HL-60 (cell line): ENCODE measurements at regions not wholly inside any gene's neighbourhood (a gene's known extent, or its start where the extent isn't known, plus 50 kb on each side); places are given as distances from the start of the nearest gene placed in this dataset.

Source experiments
- DNase-seq, 2 experiments: peaks; one replicate each; pipeline ENCODE4 v3.0.0-alpha.2; 2010 to 2020; ENCODE audit warnings: low read depth in 1 of 2, low spot score in 1 of 2
- H3K27ac ChIP-seq: fragments of 250-450 bp; sonication (Bioruptor Pico); replicated peaks from 2 replicates; pipeline ENCODE4 v1.5.1; 2020; ENCODE audit warnings: mild to moderate bottlenecking, moderate library complexity
- H3K27me3 ChIP-seq: fragments of 250-450 bp; sonication (Bioruptor Pico); 2 replicates; pipeline ENCODE4 v1.5.1; 2021; ENCODE audit warnings: mild to moderate bottlenecking, moderate library complexity; ENCODE audit not compliant: insufficient read depth, poor library complexity, severe bottlenecking
- H3K4me3 ChIP-seq: replicated peaks from 2 replicates; pipeline ENCODE4 v1.5.1; 2011; ENCODE audit warnings: mild to moderate bottlenecking, control low read depth, low read length; ENCODE audit not compliant: insufficient read depth
- GABPA ChIP-seq: IDR thresholded peaks from 2 replicates; pipeline ENCODE4 v1.6.1; 2012; ENCODE audit warnings: low read depth
- POLR2AphosphoS5 ChIP-seq: IDR thresholded peaks from 2 replicates; pipeline ENCODE4 v1.6.1; 2012; ENCODE audit warnings: low read depth
- SPI1 ChIP-seq: IDR thresholded peaks from 2 replicates; pipeline ENCODE4 v1.6.1; 2012; ENCODE audit warnings: low read depth, mild to moderate bottlenecking, borderline replicate concordance
- TF ChIP-seq, protein P1 (sequence below): IDR thresholded peaks from one replicate; pipeline ENCODE4 v1.5.1; 2011; ENCODE audit warnings: low read length, control low read depth, inconsistent platforms; ENCODE audit not compliant: insufficient read depth
- TF ChIP-seq, protein P2 (sequence below): IDR thresholded peaks from 2 replicates; pipeline ENCODE4 v1.6.1; 2012; ENCODE audit warnings: low read depth; ENCODE audit not compliant: insufficient replicate concordance

DNA sequence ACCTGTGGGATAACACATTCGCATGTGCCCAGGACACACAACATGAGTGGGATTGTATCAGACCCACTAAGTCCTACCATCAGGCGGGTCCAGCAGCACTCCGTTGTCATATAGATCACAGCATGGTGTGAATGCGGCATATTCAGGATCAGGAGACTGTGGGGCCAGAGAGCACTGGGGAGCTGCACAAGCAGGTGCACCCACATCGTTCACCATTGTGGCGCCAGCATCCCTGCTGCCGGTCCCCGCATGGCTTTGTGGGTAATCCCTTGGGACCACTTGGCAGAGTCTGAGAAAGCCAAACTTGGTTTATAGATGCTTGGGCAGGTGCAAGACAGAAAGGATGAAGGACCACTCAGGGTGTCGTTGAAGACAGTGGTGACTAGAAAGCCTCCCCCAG lies 201.6 kb upstream of the B3GAT1 start:
- Histone ChIP-seq H3K4me3 (no peak overlapping the region), H3K27me3 (no peaks in the 10 kb centered on the region), H3K27ac (no peak overlapping the region)
- no peak for DNase-seq
- TF ChIP-seq SPI1: no peak
- TF ChIP-seq GABPA: no peak
- TF ChIP-seq POLR2AphosphoS5: no peak
- TF ChIP-seq, protein P1, sequence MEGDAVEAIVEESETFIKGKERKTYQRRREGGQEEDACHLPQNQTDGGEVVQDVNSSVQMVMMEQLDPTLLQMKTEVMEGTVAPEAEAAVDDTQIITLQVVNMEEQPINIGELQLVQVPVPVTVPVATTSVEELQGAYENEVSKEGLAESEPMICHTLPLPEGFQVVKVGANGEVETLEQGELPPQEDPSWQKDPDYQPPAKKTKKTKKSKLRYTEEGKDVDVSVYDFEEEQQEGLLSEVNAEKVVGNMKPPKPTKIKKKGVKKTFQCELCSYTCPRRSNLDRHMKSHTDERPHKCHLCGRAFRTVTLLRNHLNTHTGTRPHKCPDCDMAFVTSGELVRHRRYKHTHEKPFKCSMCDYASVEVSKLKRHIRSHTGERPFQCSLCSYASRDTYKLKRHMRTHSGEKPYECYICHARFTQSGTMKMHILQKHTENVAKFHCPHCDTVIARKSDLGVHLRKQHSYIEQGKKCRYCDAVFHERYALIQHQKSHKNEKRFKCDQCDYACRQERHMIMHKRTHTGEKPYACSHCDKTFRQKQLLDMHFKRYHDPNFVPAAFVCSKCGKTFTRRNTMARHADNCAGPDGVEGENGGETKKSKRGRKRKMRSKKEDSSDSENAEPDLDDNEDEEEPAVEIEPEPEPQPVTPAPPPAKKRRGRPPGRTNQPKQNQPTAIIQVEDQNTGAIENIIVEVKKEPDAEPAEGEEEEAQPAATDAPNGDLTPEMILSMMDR: no peak
- TF ChIP-seq, protein P2, sequence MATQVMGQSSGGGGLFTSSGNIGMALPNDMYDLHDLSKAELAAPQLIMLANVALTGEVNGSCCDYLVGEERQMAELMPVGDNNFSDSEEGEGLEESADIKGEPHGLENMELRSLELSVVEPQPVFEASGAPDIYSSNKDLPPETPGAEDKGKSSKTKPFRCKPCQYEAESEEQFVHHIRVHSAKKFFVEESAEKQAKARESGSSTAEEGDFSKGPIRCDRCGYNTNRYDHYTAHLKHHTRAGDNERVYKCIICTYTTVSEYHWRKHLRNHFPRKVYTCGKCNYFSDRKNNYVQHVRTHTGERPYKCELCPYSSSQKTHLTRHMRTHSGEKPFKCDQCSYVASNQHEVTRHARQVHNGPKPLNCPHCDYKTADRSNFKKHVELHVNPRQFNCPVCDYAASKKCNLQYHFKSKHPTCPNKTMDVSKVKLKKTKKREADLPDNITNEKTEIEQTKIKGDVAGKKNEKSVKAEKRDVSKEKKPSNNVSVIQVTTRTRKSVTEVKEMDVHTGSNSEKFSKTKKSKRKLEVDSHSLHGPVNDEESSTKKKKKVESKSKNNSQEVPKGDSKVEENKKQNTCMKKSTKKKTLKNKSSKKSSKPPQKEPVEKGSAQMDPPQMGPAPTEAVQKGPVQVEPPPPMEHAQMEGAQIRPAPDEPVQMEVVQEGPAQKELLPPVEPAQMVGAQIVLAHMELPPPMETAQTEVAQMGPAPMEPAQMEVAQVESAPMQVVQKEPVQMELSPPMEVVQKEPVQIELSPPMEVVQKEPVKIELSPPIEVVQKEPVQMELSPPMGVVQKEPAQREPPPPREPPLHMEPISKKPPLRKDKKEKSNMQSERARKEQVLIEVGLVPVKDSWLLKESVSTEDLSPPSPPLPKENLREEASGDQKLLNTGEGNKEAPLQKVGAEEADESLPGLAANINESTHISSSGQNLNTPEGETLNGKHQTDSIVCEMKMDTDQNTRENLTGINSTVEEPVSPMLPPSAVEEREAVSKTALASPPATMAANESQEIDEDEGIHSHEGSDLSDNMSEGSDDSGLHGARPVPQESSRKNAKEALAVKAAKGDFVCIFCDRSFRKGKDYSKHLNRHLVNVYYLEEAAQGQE: no peak

DNA sequence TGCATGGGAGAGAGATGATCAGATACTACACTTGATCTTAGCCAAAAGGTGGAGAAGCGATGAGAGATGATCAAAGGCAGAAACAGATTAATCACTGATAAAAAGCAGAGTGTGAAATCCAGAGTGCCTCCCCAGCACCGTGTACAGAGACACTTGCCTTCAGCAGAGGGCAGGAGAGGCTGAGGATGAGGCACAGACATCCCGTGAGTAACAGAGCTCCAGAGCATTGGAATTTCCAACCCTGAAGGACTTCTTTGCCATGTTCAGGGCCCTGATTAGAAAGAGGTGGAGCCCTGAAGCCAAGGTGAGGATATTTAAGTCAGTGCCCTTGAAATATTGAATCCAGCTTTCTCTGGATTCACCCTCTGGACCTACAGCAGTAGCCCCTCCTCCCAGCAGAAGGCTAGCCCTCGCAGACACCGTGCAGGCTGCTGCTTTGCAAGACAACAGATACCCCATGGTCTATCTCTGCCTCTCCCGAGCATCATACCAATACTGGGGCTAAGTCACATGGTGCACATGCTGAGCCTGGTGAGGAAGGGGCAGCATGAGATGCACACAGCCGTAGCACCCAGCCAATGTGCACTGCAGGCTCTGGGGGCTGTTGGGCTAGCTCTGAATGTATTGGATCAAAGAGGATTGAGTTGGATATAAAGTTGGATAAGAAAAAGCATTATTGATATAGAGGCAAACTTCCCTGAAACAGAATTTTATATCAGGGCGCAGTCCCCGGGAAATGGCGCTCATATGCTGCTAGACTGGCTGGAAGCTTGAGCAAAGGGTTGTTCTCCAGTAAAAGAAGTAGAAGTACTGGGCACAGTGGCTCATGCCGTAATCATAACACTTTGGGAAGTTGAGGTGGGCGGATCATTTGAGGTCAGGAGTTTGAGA lies 200.3 kb upstream of the B3GAT1 start:
- no peak for TF ChIP-seq POLR2AphosphoS5
- TF ChIP-seq SPI1: no peak
- TF ChIP-seq, protein P2: no peak
- no peak for TF ChIP-seq GABPA
- TF ChIP-seq, protein P1: no peak
- DNase-seq: no peak
- no peak overlapping the region for H3K27ac ChIP-seq
- no peaks in the 10 kb centered on the region for H3K27me3 ChIP-seq
- no peak overlapping the region for H3K4me3 ChIP-seq

DNA sequence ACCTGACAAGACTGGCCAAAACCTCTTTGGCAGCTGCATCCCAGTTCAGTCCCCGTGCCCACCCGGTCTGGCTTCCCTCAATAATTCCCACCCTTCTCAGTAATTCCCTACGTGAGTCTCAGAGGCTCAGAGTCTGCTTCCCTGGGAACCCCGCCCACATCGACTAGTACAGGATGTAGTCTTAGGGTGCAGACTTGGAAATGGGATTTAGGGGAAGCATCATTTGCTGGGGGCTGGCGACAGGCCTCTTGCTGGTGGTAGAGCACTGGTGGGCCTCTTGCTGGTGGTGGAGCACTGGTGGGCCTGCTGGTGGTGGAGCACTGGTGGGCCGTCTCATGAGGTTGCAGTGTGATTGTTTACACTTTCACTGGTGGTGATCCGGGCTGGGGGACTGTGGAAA lies 199.5 kb upstream of the B3GAT1 start:
- Histone ChIP-seq H3K27ac (no peak overlapping the region), H3K27me3 (no peaks in the 10 kb centered on the region), H3K4me3 (no peak overlapping the region)
- no peak for DNase-seq
- TF ChIP-seq, protein P1: no peak
- no peak for TF ChIP-seq POLR2AphosphoS5
- no peak for TF ChIP-seq SPI1
- no peak for TF ChIP-seq GABPA
- TF ChIP-seq, protein P2: no peak
